IMR-90 (cell line): ENCODE measurements at regions not wholly inside any gene's neighbourhood (a gene's known extent, or its start where the extent isn't known, plus 50 kb on each side); places are given as distances from the start of the nearest gene placed in this dataset.

Experiments used
- ATAC-seq: fragments of 200-7000 bp; cut with Tn5 transposase; 2 replicates; pipeline ENCODE4 v1.9.1; 2020; ENCODE audit warnings: low read depth, mild to moderate bottlenecking, moderate library complexity
- BruUV-seq: library from RNA; stranded (reverse); fragments of 400-500 nt; replicated peaks from 2 replicates; lab custom pipeline; 2021; lab: Mats Ljungman, UMichigan
- CTCF ChIA-PET: fragments of 300-600 bp; formaldehyde crosslinking; extraction: SDS; loops from one replicate; lab custom pipeline; 2021; ENCODE audit warnings: antibody characterized with exemption; lab: Yijun Ruan, JAX
- POLR2A ChIA-PET: fragments of 300-600 bp; sonication (Branson Sonifier 250); formaldehyde crosslinking; loops from one replicate; lab custom pipeline; 2022; ENCODE audit warnings: antibody characterized with exemption; ENCODE audit not compliant: unreplicated experiment; lab: Charles Lee
- DNase-seq: peaks from one replicate; pipeline ENCODE4 v3.0.0; 2013
- H2AFZ ChIP-seq: replicated peaks from 2 replicates; pipeline ENCODE3; 2013; ENCODE audit warnings: low read length, mild to moderate bottlenecking; ENCODE audit not compliant: poor library complexity
- H2AK5ac ChIP-seq: 2 replicates; pipeline ENCODE4 v1.6.1; 2013; ENCODE audit warnings: low read depth, low read length, inconsistent platforms
- H2AK9ac ChIP-seq: replicated peaks from 2 replicates; pipeline ENCODE3; 2013; ENCODE audit warnings: mild to moderate bottlenecking, low read depth, low read length, moderate library complexity; ENCODE audit not compliant: poor library complexity
- H2BK120ac ChIP-seq: 2 replicates; pipeline ENCODE4 v1.6.1; 2013; ENCODE audit warnings: low read depth, low read length, inconsistent platforms
- H2BK15ac ChIP-seq: 3 replicates; pipeline ENCODE4 v1.6.1; 2013; ENCODE audit warnings: low read depth, low read length, inconsistent platforms
- H2BK20ac ChIP-seq: 2 replicates; pipeline ENCODE4 v1.6.1; 2013; ENCODE audit warnings: low read depth, mild to moderate bottlenecking, inconsistent platforms, low read length, moderate library complexity
- H2BK5ac ChIP-seq: 2 replicates; pipeline ENCODE4 v1.6.1; 2013; ENCODE audit warnings: mild to moderate bottlenecking, low read depth, low read length, inconsistent platforms; ENCODE audit not compliant: poor library complexity, severe bottlenecking
- H3K14ac ChIP-seq: replicated peaks from 2 replicates; pipeline ENCODE4 v1.6.1; 2013; ENCODE audit warnings: low read depth, low read length, inconsistent platforms
- H3K18ac ChIP-seq: 2 replicates; pipeline ENCODE4 v1.6.1; 2013; ENCODE audit warnings: low read depth, low read length, control low read depth
- H3K23ac ChIP-seq: 2 replicates; pipeline ENCODE4 v1.6.1; 2013; ENCODE audit warnings: low read depth, low read length, inconsistent platforms
- H3K27ac ChIP-seq: 2 replicates; pipeline ENCODE4 v1.5.1; 2013; ENCODE audit warnings: mild to moderate bottlenecking, control low read depth, low read length; ENCODE audit not compliant: insufficient read depth
- H3K27me3 ChIP-seq: 2 replicates; pipeline ENCODE4 v1.6.1; 2013; ENCODE audit warnings: low read length; ENCODE audit not compliant: control insufficient read depth, insufficient read depth
- H3K36me3 ChIP-seq: 2 replicates; pipeline ENCODE4 v1.6.1; 2013; ENCODE audit warnings: low read length, mixed read lengths; ENCODE audit not compliant: control insufficient read depth, insufficient read depth
- H3K4ac ChIP-seq: 2 replicates; pipeline ENCODE4 v1.6.1; 2013; ENCODE audit warnings: low read depth, low read length, inconsistent platforms
- H3K4me1 ChIP-seq: 2 replicates; pipeline ENCODE4 v1.6.1; 2013; ENCODE audit warnings: low read length, mixed read lengths; ENCODE audit not compliant: control insufficient read depth, insufficient read depth
- H3K4me2 ChIP-seq: 2 replicates; pipeline ENCODE4 v1.6.1; 2013; ENCODE audit warnings: low read depth, mild to moderate bottlenecking, control low read depth, low read length, moderate library complexity
- H3K4me3 ChIP-seq: 2 replicates; pipeline ENCODE4 v1.5.1; 2013; ENCODE audit warnings: low read depth, mild to moderate bottlenecking, control low read depth, low read length, moderate library complexity; ENCODE audit not compliant: insufficient read depth
- H3K56ac ChIP-seq: 2 replicates; pipeline ENCODE4 v1.6.1; 2013; ENCODE audit warnings: low read length, inconsistent platforms; ENCODE audit not compliant: insufficient read depth; ENCODE audit errors: extremely low read depth
- H3K79me1 ChIP-seq, 2 experiments: 2 replicates each; pipeline ENCODE4 v1.6.1; 2013; ENCODE audit warnings: low read length in 2 of 2, inconsistent platforms in 1 of 2, low read depth in 1 of 2
- H3K9ac ChIP-seq: 2 replicates; pipeline ENCODE4 v1.6.1; 2013; ENCODE audit warnings: low read depth, low read length, control low read depth
- H3K9me1 ChIP-seq: 2 replicates; pipeline ENCODE4 v1.6.1; 2013; ENCODE audit warnings: low read length, inconsistent platforms; ENCODE audit not compliant: insufficient read depth
- H3K9me3 ChIP-seq: 2 replicates; pipeline ENCODE4 v1.6.1; 2013; ENCODE audit warnings: low read length; ENCODE audit not compliant: control insufficient read depth, insufficient read depth
- H4K20me1 ChIP-seq: 2 replicates; pipeline ENCODE4 v1.6.1; 2013; ENCODE audit warnings: low read length, inconsistent platforms; ENCODE audit not compliant: insufficient read depth
- H4K5ac ChIP-seq: 2 replicates; pipeline ENCODE4 v1.6.1; 2013; ENCODE audit warnings: mild to moderate bottlenecking, low read depth, low read length, control low read depth
- H4K8ac ChIP-seq, 2 experiments: 2 replicates each; pipeline ENCODE4 v1.6.1; 2013; ENCODE audit warnings: low read depth in 2 of 2, low read length in 2 of 2, control low read depth in 1 of 2, inconsistent platforms in 1 of 2
- H4K91ac ChIP-seq: 2 replicates; pipeline ENCODE4 v1.6.1; 2013; ENCODE audit warnings: low read depth, low read length, inconsistent platforms; ENCODE audit not compliant: insufficient read depth
- CHD1 ChIP-seq: IDR thresholded peaks from 2 replicates; pipeline ENCODE4 v1.6.1; 2012; ENCODE audit warnings: low read depth, low read length, improper control_type of control experiment
- CTCF ChIP-seq: conservative IDR thresholded peaks from 2 replicates; pipeline ENCODE4 v1.5.1; 2012; ENCODE audit warnings: mild to moderate bottlenecking, low read depth, low read length, improper control_type of control experiment
- ELK1 ChIP-seq: fragments of 150-350 bp; IDR thresholded peaks from 2 replicates; pipeline ENCODE4 v1.6.1; 2016; ENCODE audit warnings: low read depth, mild to moderate bottlenecking, low read length, moderate library complexity, borderline replicate concordance
- MAFK ChIP-seq: IDR thresholded peaks from 2 replicates; pipeline ENCODE4 v1.6.1; 2012; ENCODE audit warnings: low read depth, low read length, improper control_type of control experiment
- MAZ ChIP-seq: IDR thresholded peaks from 2 replicates; pipeline ENCODE4 v1.6.1; 2012; ENCODE audit warnings: low read depth, mild to moderate bottlenecking, low read length, improper control_type of control experiment, moderate library complexity, borderline replicate concordance
- POLR2A ChIP-seq: IDR thresholded peaks from 2 replicates; pipeline ENCODE4 v1.6.1; 2012; ENCODE audit warnings: mild to moderate bottlenecking, low read depth, low read length
- RAD21 ChIP-seq: IDR thresholded peaks from 2 replicates; pipeline ENCODE4 v1.6.1; 2012; ENCODE audit warnings: low read length, improper control_type of control experiment
- RFX5 ChIP-seq: IDR thresholded peaks from 2 replicates; pipeline ENCODE4 v1.8.0; 2012; ENCODE audit warnings: low read depth, mild to moderate bottlenecking, low read length, moderate library complexity
- SMC3 ChIP-seq: fragments of 150-350 bp; IDR thresholded peaks from 2 replicates; pipeline ENCODE4 v1.6.1; 2016; ENCODE audit warnings: low read depth, mild to moderate bottlenecking, antibody characterized with exemption, low read length, moderate library complexity
- USF2 ChIP-seq: fragments of 150-350 bp; IDR thresholded peaks from 2 replicates; pipeline ENCODE4 v1.6.1; 2017; ENCODE audit warnings: mild to moderate bottlenecking, antibody characterized with exemption, low read length, low read depth
- WGBS, 2 experiments: methylation state at CpG; one replicate each; pipeline versions ENCODE4 v1.1.5 to v1.1.7; 2013; ENCODE audit warnings: missing lambda C conversion rate in 2 of 2; ENCODE audit not compliant: insufficient read length in 1 of 2; ENCODE audit errors: extremely low coverage in 2 of 2; 5-methylcytosine and 5-hydroxymethylcytosine counted together
- dilution Hi-C: fragments of 300-500 bp; cut with HindIII; formaldehyde crosslinking; loops from one replicate; pipeline ENCODE4 v1.14.3; 2018; ENCODE audit warnings: low sequenced_read_pairs; ENCODE audit not compliant: unreplicated experiment
- in situ Hi-C: fragments of 300-500 bp; cut with MboI; formaldehyde crosslinking; loops from 3 replicates; pipeline ENCODE4 v1.14.3; 2019; ENCODE audit warnings: low sequenced_read_pairs, inconsistent platforms, mixed read lengths
- intact Hi-C: fragments of 100-400 bp; cut with micrococcal nuclease; formaldehyde crosslinking; loops from 2 replicates; pipeline ENCODE4 v1.10.0; 2022

- no peaks in the 10 kb centered on the region for H3K4me1 ChIP-seq
- H3K4me3 ChIP-seq, result no peak overlapping the region
- H3K27me3 ChIP-seq, result no peaks in the 10 kb centered on the region; the same call in 1 of the 2 replicates
- H3K23ac ChIP-seq, result no peak overlapping the region
- 68% methylated on average over 5 of the region's 20 CpGs; no CpG with 5 or more reads in 1 of the 2 experiments for WGBS, 2 experiments
- H2BK120ac ChIP-seq, result no peak overlapping the region
- dilution Hi-C loops (no loop called here), in situ Hi-C loops (no loop called here), intact Hi-C loops (no loop called here)
- no peak for ATAC-seq
- H2AK9ac ChIP-seq, result no peak overlapping the region
- H2BK20ac ChIP-seq, result no peak overlapping the region
- ChIA-PET CTCF (no interaction called here), POLR2A (no interaction called here)
- DNase-seq, result no peak
- no peak overlapping the region for H3K4me2 ChIP-seq
- H3K9ac ChIP-seq, result no peak overlapping the region
- no peak overlapping the region for H2BK5ac ChIP-seq
- H3K14ac ChIP-seq, result no peak overlapping the region
- H3K18ac ChIP-seq, result no peak overlapping the region
- no peak overlapping the region for H2BK15ac ChIP-seq
- H4K91ac ChIP-seq, result no peak overlapping the region
- no peak for TF ChIP-seq CHD1
- no peak for TF ChIP-seq ELK1
- no peak for TF ChIP-seq RFX5
- no peak for TF ChIP-seq MAZ
- TF ChIP-seq RAD21, result no peak
- no peak for TF ChIP-seq SMC3
- TF ChIP-seq POLR2A, result no peak
- TF ChIP-seq MAFK, result no peak
- TF ChIP-seq USF2, result no peak
- no peak for TF ChIP-seq CTCF
- H3K36me3 ChIP-seq, result no peaks in the 10 kb centered on the region; the same call in 1 of the 2 replicates
- no peak overlapping the region for H2AK5ac ChIP-seq
- H3K56ac ChIP-seq, result no peak overlapping the region
- H3K79me1 ChIP-seq, result no peaks in the 10 kb centered on the region
- no TSS peak for BruUV-seq
- H4K5ac ChIP-seq, result no peak overlapping the region
- H4K20me1 ChIP-seq, result no peaks in the 10 kb centered on the region; the same call in 1 of the 2 replicates
- no peak overlapping the region for H3K4ac ChIP-seq
- no peaks in the 10 kb centered on the region for H3K9me1 ChIP-seq
- peaks cover 3% of the 10 kb centered on the region for H3K9me3 ChIP-seq
- no peak overlapping the region for H2AFZ ChIP-seq
- H4K8ac ChIP-seq, result no peak overlapping the region
- H3K27ac ChIP-seq, result no peak overlapping the region
These were observed 399.2 kb downstream of the SHANK2 start for GRCh38 chr11:70853068-70853769.
